ENCODE measurements at regions not wholly inside any gene's neighbourhood (a gene's known extent, or its start where the extent isn't known, plus 50 kb on each side); places are given as distances from the start of the nearest gene placed in this dataset.
"Not testable (repeated sequence)": the region's sequence is repeated elsewhere in the genome, so short reads cannot be mapped to it uniquely, and the experiment has no call there.

GRCh38 chr1:147409886-147410285 is 131.4 kb upstream of the BCL9 start:
- no peaks in the 10 kb centered on the region for H3K9me3 ChIP-seq
- no peaks in the 10 kb centered on the region for H3K27me3 ChIP-seq
- ATAC-seq (no peak), DNase-seq (no peak), FAIRE-seq (no peak)
- TF ChIP-seq, protein P1, sequence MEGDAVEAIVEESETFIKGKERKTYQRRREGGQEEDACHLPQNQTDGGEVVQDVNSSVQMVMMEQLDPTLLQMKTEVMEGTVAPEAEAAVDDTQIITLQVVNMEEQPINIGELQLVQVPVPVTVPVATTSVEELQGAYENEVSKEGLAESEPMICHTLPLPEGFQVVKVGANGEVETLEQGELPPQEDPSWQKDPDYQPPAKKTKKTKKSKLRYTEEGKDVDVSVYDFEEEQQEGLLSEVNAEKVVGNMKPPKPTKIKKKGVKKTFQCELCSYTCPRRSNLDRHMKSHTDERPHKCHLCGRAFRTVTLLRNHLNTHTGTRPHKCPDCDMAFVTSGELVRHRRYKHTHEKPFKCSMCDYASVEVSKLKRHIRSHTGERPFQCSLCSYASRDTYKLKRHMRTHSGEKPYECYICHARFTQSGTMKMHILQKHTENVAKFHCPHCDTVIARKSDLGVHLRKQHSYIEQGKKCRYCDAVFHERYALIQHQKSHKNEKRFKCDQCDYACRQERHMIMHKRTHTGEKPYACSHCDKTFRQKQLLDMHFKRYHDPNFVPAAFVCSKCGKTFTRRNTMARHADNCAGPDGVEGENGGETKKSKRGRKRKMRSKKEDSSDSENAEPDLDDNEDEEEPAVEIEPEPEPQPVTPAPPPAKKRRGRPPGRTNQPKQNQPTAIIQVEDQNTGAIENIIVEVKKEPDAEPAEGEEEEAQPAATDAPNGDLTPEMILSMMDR (IDR thresholded peaks at IDR 0.05), result no peak
- no peaks in the 10 kb centered on the region for H3K36me3 ChIP-seq
- intact Hi-C loops (cut with DNase I), result no loop called here
- no peaks in the 10 kb centered on the region for H3K4me1 ChIP-seq
- 85 to 95% methylated on average over 1 of the region's 1 CpG for WGBS, 2 donors
- no peak overlapping the region for H3K27ac ChIP-seq
- H3K4me3 ChIP-seq, result no peak overlapping the region

- FAIRE-seq (no peak), DNase-seq (no peak)
Measured at GRCh38 chr1:147413110-147413605, 128.1 kb upstream of the BCL9 start.

GRCh38 chr1:147414505-147415163 is 126.7 kb upstream of the BCL9 start:
- 43 to 49% methylated on average over 3 of the region's 3 CpGs for WGBS, 2 donors
- no peak for ATAC-seq
- intact Hi-C loops (cut with DNase I), result no loop called here

More at GRCh38 chr1:147413110-147413605, 128.1 kb upstream of the BCL9 start:
- no peak for ATAC-seq
- no peaks in the 10 kb centered on the region for H3K9me3 ChIP-seq
- 73 to 79% methylated on average over 4 of the region's 4 CpGs for WGBS, 2 donors
- no peak overlapping the region for H3K27ac ChIP-seq
- TF ChIP-seq, protein P1 (IDR thresholded peaks at IDR 0.05), result no peak
- intact Hi-C loops (cut with DNase I), result no loop called here
- no peaks in the 10 kb centered on the region for H3K27me3 ChIP-seq
- H3K36me3 ChIP-seq, result no peaks in the 10 kb centered on the region
- no peaks in the 10 kb centered on the region for H3K4me1 ChIP-seq
- no peak overlapping the region for H3K4me3 ChIP-seq

DNA sequence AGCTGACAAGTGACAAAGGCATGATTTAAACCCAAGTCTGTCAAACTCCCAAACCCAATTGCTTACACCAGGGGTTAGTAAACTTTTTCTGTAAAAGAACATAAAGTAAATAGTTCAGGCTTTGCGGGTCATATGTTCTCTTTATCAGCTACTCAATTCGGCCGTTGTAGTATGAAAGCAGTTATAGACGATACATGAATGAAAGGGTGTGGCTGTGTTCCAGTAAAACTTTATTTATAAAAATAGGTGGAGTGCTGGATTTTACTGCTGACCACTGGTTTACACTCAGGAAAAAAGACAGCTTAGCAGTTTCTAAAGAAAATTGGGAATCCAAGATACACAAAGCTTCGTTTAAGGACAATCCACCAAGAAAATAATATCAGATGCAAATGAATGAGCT is 124.3 kb upstream of the BCL9 start:
- TF ChIP-seq, protein P1 (IDR thresholded peaks at IDR 0.05), result no peak
- Histone ChIP-seq H3K27ac (no peak overlapping the region), H3K4me1 (no peaks in the 10 kb centered on the region), H3K4me3 (no peak overlapping the region), H3K27me3 (peaks cover 0 to 3% (median 0%) of the 10 kb centered on the region in 4 donors), H3K36me3 (no peaks in the 10 kb centered on the region), H3K9me3 (no peaks in the 10 kb centered on the region)
- no peak for ATAC-seq
- no peak for FAIRE-seq
- DNase-seq, result no peak
- WGBS, 2 donors, result 27 to 28% methylated on average over 5 of the region's 5 CpGs
- intact Hi-C loops (cut with DNase I), result no loop called here

More at GRCh38 chr1:147414505-147415163, 126.7 kb upstream of the BCL9 start:
- DNase-seq (no peak), FAIRE-seq (no peak)
- Histone ChIP-seq H3K4me3 (no peak overlapping the region), H3K27me3 (no peaks in the 10 kb centered on the region), H3K36me3 (no peaks in the 10 kb centered on the region), H3K27ac (no peak overlapping the region), H3K9me3 (no peaks in the 10 kb centered on the region), H3K4me1 (no peaks in the 10 kb centered on the region)
- TF ChIP-seq, protein P1 (IDR thresholded peaks at IDR 0.05), result no peak

DNA sequence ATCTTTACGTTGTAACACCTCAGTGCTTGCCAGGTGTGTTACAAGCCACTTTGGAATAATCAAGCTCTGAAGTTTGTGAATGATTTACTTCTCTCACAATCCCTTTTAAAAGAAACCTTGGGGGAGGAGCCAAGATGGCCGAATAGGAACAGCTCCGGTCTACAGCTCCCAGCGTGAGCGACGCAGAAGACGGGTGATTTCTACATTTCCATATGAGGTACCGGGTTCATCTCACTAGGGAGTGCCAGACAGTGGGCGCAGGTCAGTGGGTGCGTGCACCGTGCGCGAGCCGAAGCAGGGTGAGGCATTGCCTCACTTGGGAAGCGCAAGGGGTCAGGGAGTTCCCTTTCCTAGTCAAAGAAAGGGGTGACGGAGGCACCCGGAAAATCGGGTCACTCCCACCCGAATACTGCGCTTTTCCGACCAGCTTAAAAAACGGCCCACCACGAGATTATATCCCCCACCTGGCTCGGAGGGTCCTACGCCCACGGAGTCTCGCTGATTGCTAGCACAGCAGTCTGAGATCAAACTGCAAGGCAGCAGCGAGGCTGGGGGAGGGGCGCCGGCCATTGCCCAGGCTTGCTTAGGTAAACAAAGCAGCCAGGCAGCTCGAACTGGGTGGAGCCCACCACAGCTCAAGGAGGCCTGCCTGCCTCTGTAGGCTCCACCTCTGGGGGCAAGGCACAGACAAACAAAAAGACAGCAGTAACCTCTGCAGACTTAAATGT is 118.0 kb upstream of the BCL9 start:
- not testable (repeated sequence) for DNase-seq, ATAC-seq, H3K27me3 ChIP-seq

More for the DNA sequence above, 118.0 kb upstream of the BCL9 start:
- H3K27ac ChIP-seq; FAIRE-seq; H3K36me3 ChIP-seq; intact Hi-C loops (cut with DNase I); H3K9me3 ChIP-seq; H3K4me1 ChIP-seq; H3K4me3 ChIP-seq: not testable (repeated sequence)
- WGBS, 2 donors, result 60 to 72% methylated on average over 29 to 31 of the region's 31 CpGs
